ENCODE measurements at regions not wholly inside any gene's neighbourhood (a gene's known extent, or its start where the extent isn't known, plus 50 kb on each side); places are given as distances from the start of the nearest gene placed in this dataset.

DNA sequence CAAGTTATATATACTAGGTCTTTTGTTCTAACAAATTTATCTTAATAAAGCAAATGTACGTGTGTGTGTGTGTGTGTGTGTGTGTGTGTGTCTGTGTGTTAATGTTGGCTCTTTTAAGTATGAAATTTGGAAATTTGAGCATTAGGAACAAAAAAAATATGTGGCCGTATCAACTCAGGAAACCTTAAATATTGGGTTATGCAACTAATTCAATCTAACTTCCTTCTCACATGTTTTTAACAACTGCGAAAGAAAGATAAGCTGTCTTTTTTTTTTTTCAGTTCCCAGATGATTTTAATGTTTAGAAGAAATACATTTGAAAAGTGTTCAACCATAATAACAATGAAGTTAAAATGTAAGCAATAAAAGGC is 616.4 kb upstream of the ARID1B start:
- Histone ChIP-seq H3K4me2 (ENCODE audit: control insufficient read depth, extremely low read depth, insufficient read depth, low read depth, low read length) (no peak overlapping the region), H3K27ac (ENCODE audit: control insufficient read depth, insufficient read depth, low read length) (no peak overlapping the region), H3K9me3 (ENCODE audit: control insufficient read depth, low read depth, low read length) (no peaks in the 10 kb centered on the region), H3K4me3 (ENCODE audit: control insufficient read depth in 2 of 3, extremely low read depth in 1 of 3, insufficient read depth in 2 of 3, low read depth in 1 of 3, low read length in 3 of 3) (no peak overlapping the region), H3K9ac (ENCODE audit: control insufficient read depth, extremely low read depth, insufficient read depth, low read length) (no peak overlapping the region), H4K20me1 (ENCODE audit: control insufficient read depth, extremely low read depth, insufficient read depth, low read length) (no peaks in the 10 kb centered on the region), H3K79me2 (ENCODE audit: control insufficient read depth, insufficient read depth, low read length) (no peaks in the 10 kb centered on the region), H3K9me1 (ENCODE audit: control insufficient read depth, extremely low read depth, insufficient read depth, low read length) (no peaks in the 10 kb centered on the region), H2AFZ (ENCODE audit: control insufficient read depth, low read length) (no peak overlapping the region), H3K4me1 (ENCODE audit: control insufficient read depth, extremely low read depth, insufficient read depth, low read length) (no peaks in the 10 kb centered on the region), H3K36me3 (ENCODE audit: control insufficient read depth in 2 of 2, extremely low read depth in 1 of 2, insufficient read depth in 2 of 2, low read length in 2 of 2) (no peaks in the 10 kb centered on the region), H3K27me3 (ENCODE audit: control insufficient read depth, extremely low read depth, insufficient read depth, low read length) (no peaks in the 10 kb centered on the region)
- dilution Hi-C loops (cut with MboI; ENCODE audit: extremely low pct_ligation_motif_present, low sequenced_read_pairs), result no loop called here
- FAIRE-seq, result no peak
- TF ChIP-seq, protein P1, sequence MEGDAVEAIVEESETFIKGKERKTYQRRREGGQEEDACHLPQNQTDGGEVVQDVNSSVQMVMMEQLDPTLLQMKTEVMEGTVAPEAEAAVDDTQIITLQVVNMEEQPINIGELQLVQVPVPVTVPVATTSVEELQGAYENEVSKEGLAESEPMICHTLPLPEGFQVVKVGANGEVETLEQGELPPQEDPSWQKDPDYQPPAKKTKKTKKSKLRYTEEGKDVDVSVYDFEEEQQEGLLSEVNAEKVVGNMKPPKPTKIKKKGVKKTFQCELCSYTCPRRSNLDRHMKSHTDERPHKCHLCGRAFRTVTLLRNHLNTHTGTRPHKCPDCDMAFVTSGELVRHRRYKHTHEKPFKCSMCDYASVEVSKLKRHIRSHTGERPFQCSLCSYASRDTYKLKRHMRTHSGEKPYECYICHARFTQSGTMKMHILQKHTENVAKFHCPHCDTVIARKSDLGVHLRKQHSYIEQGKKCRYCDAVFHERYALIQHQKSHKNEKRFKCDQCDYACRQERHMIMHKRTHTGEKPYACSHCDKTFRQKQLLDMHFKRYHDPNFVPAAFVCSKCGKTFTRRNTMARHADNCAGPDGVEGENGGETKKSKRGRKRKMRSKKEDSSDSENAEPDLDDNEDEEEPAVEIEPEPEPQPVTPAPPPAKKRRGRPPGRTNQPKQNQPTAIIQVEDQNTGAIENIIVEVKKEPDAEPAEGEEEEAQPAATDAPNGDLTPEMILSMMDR (optimal IDR thresholded peaks at IDR 0.05 in 1 of 3, IDR thresholded peaks at IDR 0.05 in 1 of 3, conservative IDR thresholded peaks at IDR 0.05 in 1 of 3; ENCODE audit: extremely low read depth in 1 of 3, insufficient read depth in 2 of 3, low read length in 3 of 3), result no peak
- TF ChIP-seq EZH2 (IDR thresholded peaks at IDR 0.05; ENCODE audit: low read length), result no peak
- DNase-seq (ENCODE audit: low read depth, low spot score), result no peak

DNA sequence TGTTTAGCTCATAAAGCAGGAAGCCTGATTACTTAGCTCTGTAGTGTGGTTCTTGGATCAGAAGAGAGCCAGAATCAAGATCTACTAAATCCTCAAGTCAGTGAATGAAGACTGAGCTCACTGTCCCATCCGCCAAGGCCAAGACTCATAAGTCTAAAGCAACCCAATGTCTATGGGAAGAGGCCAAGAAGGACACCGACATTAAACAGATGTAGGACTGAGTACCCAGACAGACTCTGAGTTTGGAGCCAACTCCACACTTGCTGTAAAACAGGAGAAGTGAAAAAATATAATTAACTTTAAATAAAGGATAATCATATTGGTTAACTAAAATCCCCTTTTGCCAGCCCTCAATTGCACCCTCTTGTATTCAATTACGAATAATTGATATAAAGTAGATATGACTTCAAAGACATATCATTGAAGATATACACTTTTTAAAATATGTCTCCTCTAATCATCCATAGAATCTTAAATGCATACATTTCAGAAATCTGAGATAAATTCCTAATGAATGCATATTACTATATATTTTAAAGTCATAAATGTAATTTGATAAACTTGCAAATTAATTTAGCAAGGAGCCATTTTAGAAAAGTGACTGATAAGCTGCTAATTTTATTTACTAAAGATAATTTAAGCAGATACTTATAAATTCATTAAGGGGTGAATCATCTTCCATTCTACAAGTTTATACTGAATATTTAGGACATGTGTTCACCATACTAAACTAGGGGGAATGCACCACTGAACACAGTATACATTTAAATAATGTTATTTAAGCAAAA is 617.0 kb upstream of the ARID1B start:
- Histone ChIP-seq H3K27ac (ENCODE audit: control insufficient read depth, insufficient read depth, low read length) (no peak overlapping the region), H4K20me1 (ENCODE audit: control insufficient read depth, extremely low read depth, insufficient read depth, low read length) (no peaks in the 10 kb centered on the region), H3K27me3 (ENCODE audit: control insufficient read depth, extremely low read depth, insufficient read depth, low read length) (no peaks in the 10 kb centered on the region), H2AFZ (ENCODE audit: control insufficient read depth, low read length) (no peak overlapping the region), H3K4me2 (ENCODE audit: control insufficient read depth, extremely low read depth, insufficient read depth, low read depth, low read length) (no peak overlapping the region), H3K9ac (ENCODE audit: control insufficient read depth, extremely low read depth, insufficient read depth, low read length) (no peak overlapping the region), H3K4me1 (ENCODE audit: control insufficient read depth, extremely low read depth, insufficient read depth, low read length) (no peaks in the 10 kb centered on the region), H3K9me3 (ENCODE audit: control insufficient read depth, low read depth, low read length) (no peaks in the 10 kb centered on the region), H3K79me2 (ENCODE audit: control insufficient read depth, insufficient read depth, low read length) (no peaks in the 10 kb centered on the region), H3K9me1 (ENCODE audit: control insufficient read depth, extremely low read depth, insufficient read depth, low read length) (no peaks in the 10 kb centered on the region), H3K4me3 (ENCODE audit: control insufficient read depth in 2 of 3, extremely low read depth in 1 of 3, insufficient read depth in 2 of 3, low read depth in 1 of 3, low read length in 3 of 3) (no peak overlapping the region), H3K36me3 (ENCODE audit: control insufficient read depth in 2 of 2, extremely low read depth in 1 of 2, insufficient read depth in 2 of 2, low read length in 2 of 2) (no peaks in the 10 kb centered on the region)
- TF ChIP-seq EZH2 (IDR thresholded peaks at IDR 0.05; ENCODE audit: low read length), result no peak
- TF ChIP-seq, protein P1 (optimal IDR thresholded peaks at IDR 0.05 in 1 of 3, IDR thresholded peaks at IDR 0.05 in 1 of 3, conservative IDR thresholded peaks at IDR 0.05 in 1 of 3; ENCODE audit: extremely low read depth in 1 of 3, insufficient read depth in 2 of 3, low read length in 3 of 3), result no peak
- dilution Hi-C loops (cut with MboI; ENCODE audit: extremely low pct_ligation_motif_present, low sequenced_read_pairs), result no loop called here
- FAIRE-seq (no peak), DNase-seq (ENCODE audit: low read depth, low spot score) (no peak)

Measured in keratinocyte (primary cell).